BE2C (cell line): ENCODE measurements at regions not wholly inside any gene's neighbourhood (a gene's known extent, or its start where the extent isn't known, plus 50 kb on each side); places are given as distances from the start of the nearest gene placed in this dataset.

Experiments
- DNase-seq: peaks from one replicate; pipeline ENCODE4 v3.0.0-alpha.2; 2020
- H3K27me3 ChIP-seq: fragments of 250-450 bp; sonication (Bioruptor Pico); 2 replicates; pipeline ENCODE4 v1.5.1; 2020; ENCODE audit warnings: mild to moderate bottlenecking
- H3K36me3 ChIP-seq: fragments of 250-450 bp; sonication (Bioruptor Pico); 2 replicates; pipeline ENCODE4 v1.5.1; 2020; ENCODE audit warnings: mild to moderate bottlenecking
- H3K4me1 ChIP-seq: fragments of 250-450 bp; sonication (Bioruptor Pico); 2 replicates; pipeline ENCODE4 v1.5.1; 2020
- H3K4me3 ChIP-seq: 2 replicates; pipeline ENCODE4 v1.5.1; 2011; ENCODE audit warnings: low read depth, low read length
- H3K9me3 ChIP-seq: fragments of 250-450 bp; sonication (Bioruptor Pico); 2 replicates; pipeline ENCODE4 v1.5.1; 2020
- CTCF ChIP-seq: IDR thresholded peaks from 2 replicates; pipeline ENCODE4 v1.5.1; 2012; ENCODE audit warnings: mild to moderate bottlenecking, low read depth, low read length

- no peak for TF ChIP-seq CTCF
- Histone ChIP-seq H3K36me3 (no peaks in the 10 kb centered on the region), H3K9me3 (no peaks in the 10 kb centered on the region), H3K4me1 (no peaks in the 10 kb centered on the region), H3K27me3 (no peaks in the 10 kb centered on the region), H3K4me3 (no peak overlapping the region)
- no peak for DNase-seq
Observed at GRCh38 chr4:79227860-79228259, 98.0 kb downstream of the NAA11 start.

- no peaks in the 10 kb centered on the region for H3K4me1 ChIP-seq
- H3K36me3 ChIP-seq, result no peaks in the 10 kb centered on the region
- no peak for TF ChIP-seq CTCF
- H3K9me3 ChIP-seq, result no peaks in the 10 kb centered on the region
- no peak overlapping the region for H3K4me3 ChIP-seq
- DNase-seq, result no peak
- H3K27me3 ChIP-seq, result no peaks in the 10 kb centered on the region
Observed at GRCh38 chr4:79225360-79225759, 100.5 kb downstream of the NAA11 start.

DNA sequence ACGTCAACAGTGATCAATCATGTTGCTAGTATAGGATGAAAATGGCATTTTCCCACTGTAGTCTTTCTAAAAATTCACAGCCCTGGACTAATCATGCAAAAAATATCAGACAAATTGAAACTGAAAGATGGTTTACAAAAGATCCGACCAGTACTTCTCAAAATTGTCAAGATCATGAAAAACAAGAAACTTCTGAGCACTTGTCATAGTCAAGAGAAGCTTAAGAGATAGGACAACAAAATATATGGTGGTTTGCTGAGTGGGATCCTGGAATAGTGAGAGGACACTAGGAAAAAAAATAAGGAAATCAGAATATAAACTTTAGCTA, 101.1 kb downstream of the NAA11 start:
- no peak for TF ChIP-seq CTCF
- H3K4me3 ChIP-seq, result no peak overlapping the region
- no peaks in the 10 kb centered on the region for H3K9me3 ChIP-seq
- H3K36me3 ChIP-seq, result no peaks in the 10 kb centered on the region
- H3K27me3 ChIP-seq, result no peaks in the 10 kb centered on the region
- no peak for DNase-seq
- no peaks in the 10 kb centered on the region for H3K4me1 ChIP-seq

- Histone ChIP-seq H3K4me3 (no peak overlapping the region), H3K27me3 (no peaks in the 10 kb centered on the region), H3K9me3 (no peaks in the 10 kb centered on the region), H3K36me3 (no peaks in the 10 kb centered on the region), H3K4me1 (no peaks in the 10 kb centered on the region)
- DNase-seq, result no peak
- TF ChIP-seq CTCF, result no peak
Observed at GRCh38 chr4:79223993-79224776, 101.7 kb downstream of the NAA11 start.

GRCh38 chr4:79217025-79217424, 108.8 kb downstream of the NAA11 start:
- H3K4me1 ChIP-seq, result peaks cover 3% of the 10 kb centered on the region; the same call in 1 of the 2 replicates
- H3K36me3 ChIP-seq, result no peaks in the 10 kb centered on the region
- no peaks in the 10 kb centered on the region for H3K9me3 ChIP-seq
- TF ChIP-seq CTCF, result no peak
- H3K27me3 ChIP-seq, result no peaks in the 10 kb centered on the region
- no peak overlapping the region for H3K4me3 ChIP-seq
- no peak for DNase-seq

DNA sequence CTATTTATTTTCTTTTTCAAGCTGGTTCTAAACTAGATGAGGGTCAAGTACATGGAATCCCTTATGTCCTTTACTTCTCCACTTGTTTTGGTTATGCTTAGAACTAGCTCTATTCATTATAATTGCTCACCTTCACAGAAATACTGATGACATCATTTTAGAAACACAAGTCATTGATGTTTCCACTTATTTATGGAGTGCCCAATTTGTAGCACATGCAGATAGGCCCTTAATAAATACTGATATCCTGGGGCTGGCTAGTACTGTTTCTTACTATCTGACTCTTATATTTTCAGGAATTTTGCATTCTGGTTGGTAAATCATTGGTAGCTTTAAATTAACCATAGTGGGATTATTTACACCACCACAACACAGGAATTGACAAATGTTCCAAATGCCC, 112.2 kb downstream of the NAA11 start:
- no peak for TF ChIP-seq CTCF
- Histone ChIP-seq H3K27me3 (no peaks in the 10 kb centered on the region), H3K36me3 (no peaks in the 10 kb centered on the region)

More for the DNA sequence above, 112.2 kb downstream of the NAA11 start:
- DNase-seq, result no peak
- no peak overlapping the region for H3K4me3 ChIP-seq
- H3K4me1 ChIP-seq, result peaks cover 3% of the 10 kb centered on the region; the same call in 1 of the 2 replicates
- H3K9me3 ChIP-seq, result no peaks in the 10 kb centered on the region
